Brain microvascular endothelial cell (primary cell): ENCODE measurements at regions not wholly inside any gene's neighbourhood (a gene's known extent, or its start where the extent isn't known, plus 50 kb on each side); places are given as distances from the start of the nearest gene placed in this dataset.

Source experiments
- DNase-seq: peaks from one replicate; pipeline ENCODE4 v3.0.0-alpha.2; 2020
- H3K27ac ChIP-seq: fragments of 250-450 bp; sonication (Bioruptor Pico); 2 replicates; pipeline ENCODE4 v1.5.1; 2020; ENCODE audit warnings: mild to moderate bottlenecking, moderate library complexity
- H3K27me3 ChIP-seq: fragments of 250-450 bp; sonication (Bioruptor Pico); replicated peaks from 2 replicates; pipeline ENCODE4 v1.5.1; 2020; ENCODE audit warnings: mild to moderate bottlenecking
- H3K36me3 ChIP-seq: fragments of 250-450 bp; sonication (Bioruptor Pico); replicated peaks from 2 replicates; pipeline ENCODE4 v1.5.1; 2020; ENCODE audit warnings: mild to moderate bottlenecking
- H3K4me3 ChIP-seq: 2 replicates; pipeline ENCODE4 v1.5.1; 2011; ENCODE audit warnings: low read depth, mild to moderate bottlenecking, control low read depth, low read length, moderate library complexity
- in situ Hi-C: cut with HindIII; loops from 2 replicates; pipeline ENCODE4 v1.10.0; 2017; ENCODE audit warnings: low sequenced_read_pairs, low pct_ligation_motif_present
- TF ChIP-seq, protein P1 (sequence below): IDR thresholded peaks from 2 replicates; pipeline ENCODE4 v1.5.1; 2011; ENCODE audit warnings: low read depth, mild to moderate bottlenecking, moderate library complexity, low read length, control low read depth, inconsistent platforms; ENCODE audit errors: missing control alignments

DNA sequence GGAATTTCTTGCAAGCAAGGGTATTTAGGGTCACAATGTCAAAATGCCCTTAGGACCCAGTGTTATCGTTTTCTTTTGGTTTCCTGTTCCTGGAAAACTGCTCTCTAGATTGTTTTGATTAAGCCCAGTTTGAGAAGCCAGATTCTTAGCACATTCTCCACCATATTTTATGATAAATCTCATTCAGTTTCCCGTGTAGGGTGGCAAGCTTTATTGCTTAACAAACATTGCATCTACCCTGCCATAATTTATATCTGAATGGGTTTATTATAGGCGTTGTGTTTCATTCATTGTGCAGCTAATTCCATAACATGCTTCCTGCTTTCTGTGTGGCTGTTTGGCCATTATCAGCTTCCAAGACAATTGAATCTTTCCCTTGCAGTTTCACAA, 389.1 kb upstream of the DYNLRB2 start:
- in situ Hi-C loops: no loop called here

DNA sequence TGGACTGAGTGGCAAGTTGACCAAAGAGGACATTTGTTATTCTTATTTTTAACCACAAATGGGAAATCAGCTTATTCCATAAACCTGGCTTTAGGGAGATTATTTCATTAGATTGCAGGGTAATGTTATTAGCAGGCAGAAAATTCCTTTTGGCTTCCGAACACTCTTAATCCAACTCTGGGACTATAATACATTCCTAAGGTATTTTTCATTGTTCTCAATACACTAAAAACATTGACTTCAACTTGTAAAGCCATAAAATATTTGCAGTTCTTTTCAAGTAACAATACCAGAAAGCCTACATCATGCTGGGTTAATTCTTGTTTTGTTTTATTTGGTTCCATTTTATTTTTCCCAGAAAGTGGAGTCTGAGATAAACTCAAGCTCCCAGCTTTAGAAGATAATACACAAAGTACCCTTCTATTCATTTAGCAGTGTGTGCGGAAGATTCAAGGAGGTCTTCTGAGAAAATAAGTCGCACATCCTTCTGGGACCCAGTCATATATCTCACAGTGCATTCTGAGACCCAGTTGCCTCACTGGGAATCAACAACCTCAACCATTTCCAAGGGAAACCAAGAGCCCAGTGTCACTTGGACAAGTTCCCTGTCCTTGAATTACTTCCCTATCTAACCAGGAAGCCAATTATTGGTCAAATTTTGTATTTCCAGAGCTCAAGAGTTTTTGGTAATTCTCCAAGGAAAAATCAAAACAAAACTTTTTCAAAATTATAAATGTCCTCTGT, 389.6 kb upstream of the DYNLRB2 start:
- Histone ChIP-seq H3K4me3 (no peak overlapping the region), H3K27ac (peak overlapping the region; percentile 8), H3K36me3 (no peaks in the 10 kb centered on the region), H3K27me3 (no peaks in the 10 kb centered on the region)
- in situ Hi-C loops: no loop called here
- DNase-seq: no peak
- TF ChIP-seq, protein P1, sequence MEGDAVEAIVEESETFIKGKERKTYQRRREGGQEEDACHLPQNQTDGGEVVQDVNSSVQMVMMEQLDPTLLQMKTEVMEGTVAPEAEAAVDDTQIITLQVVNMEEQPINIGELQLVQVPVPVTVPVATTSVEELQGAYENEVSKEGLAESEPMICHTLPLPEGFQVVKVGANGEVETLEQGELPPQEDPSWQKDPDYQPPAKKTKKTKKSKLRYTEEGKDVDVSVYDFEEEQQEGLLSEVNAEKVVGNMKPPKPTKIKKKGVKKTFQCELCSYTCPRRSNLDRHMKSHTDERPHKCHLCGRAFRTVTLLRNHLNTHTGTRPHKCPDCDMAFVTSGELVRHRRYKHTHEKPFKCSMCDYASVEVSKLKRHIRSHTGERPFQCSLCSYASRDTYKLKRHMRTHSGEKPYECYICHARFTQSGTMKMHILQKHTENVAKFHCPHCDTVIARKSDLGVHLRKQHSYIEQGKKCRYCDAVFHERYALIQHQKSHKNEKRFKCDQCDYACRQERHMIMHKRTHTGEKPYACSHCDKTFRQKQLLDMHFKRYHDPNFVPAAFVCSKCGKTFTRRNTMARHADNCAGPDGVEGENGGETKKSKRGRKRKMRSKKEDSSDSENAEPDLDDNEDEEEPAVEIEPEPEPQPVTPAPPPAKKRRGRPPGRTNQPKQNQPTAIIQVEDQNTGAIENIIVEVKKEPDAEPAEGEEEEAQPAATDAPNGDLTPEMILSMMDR: no peak

More for the DNA sequence above, 389.1 kb upstream of the DYNLRB2 start:
- H3K27ac ChIP-seq: no peak overlapping the region
- no peaks in the 10 kb centered on the region for H3K36me3 ChIP-seq
- H3K27me3 ChIP-seq: no peaks in the 10 kb centered on the region
- no peak for DNase-seq
- TF ChIP-seq, protein P1: no peak
- no peak overlapping the region for H3K4me3 ChIP-seq

DNA sequence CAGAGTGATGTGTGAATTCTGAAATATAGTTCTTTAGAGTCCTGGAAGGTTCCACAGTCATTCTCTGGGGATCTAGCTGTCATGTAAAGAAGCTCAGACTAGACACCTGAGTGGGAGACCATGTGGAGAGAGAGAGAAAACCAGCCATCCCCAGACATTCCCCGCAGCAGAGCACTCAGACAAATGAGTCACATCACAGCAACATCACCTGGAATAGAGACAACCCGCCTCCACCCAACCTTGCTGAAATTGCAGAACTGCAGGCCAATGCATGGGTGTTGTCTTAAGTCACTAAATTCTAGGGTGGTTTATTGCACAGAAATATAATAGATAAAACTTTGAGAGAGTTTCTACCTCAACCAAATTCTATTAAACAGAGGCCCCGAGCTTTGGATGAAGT, 392.0 kb upstream of the DYNLRB2 start:
- no peaks in the 10 kb centered on the region for H3K36me3 ChIP-seq
- no peak for DNase-seq
- no peak overlapping the region for H3K27ac ChIP-seq
- in situ Hi-C loops: no loop called here
- H3K4me3 ChIP-seq: no peak overlapping the region
- TF ChIP-seq, protein P1: no peak
- no peaks in the 10 kb centered on the region for H3K27me3 ChIP-seq

DNA sequence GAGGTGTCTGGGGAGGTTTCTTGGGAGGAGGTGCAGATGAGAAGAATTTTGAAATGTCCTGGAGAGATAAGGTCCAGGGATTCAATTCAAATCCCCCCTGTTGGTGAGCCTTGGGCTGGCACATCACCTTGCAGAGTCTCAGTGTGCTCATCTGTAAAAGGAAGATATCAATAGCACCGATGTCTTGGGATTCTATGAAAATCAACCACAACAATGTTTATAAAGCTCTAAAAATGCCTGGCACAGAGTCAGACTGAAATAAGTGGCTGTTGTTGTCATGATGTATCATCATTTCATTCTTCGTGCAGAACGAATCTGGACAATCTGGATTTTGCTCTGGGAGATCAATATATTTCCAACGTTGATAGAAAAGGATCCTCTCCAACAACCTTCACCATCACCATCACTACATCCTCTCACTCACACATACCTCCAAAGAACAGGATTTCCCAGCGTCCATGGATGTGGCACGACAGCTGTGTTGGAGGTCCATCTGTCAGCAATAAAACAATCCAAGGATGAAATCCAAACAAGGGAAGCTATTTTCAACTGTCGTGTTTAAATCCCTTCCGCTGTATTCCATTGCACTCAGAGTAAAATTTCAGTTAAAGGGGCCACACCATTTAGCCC, 393.7 kb upstream of the DYNLRB2 start:
- Histone ChIP-seq H3K27me3 (no peaks in the 10 kb centered on the region), H3K4me3 (no peak overlapping the region), H3K36me3 (no peaks in the 10 kb centered on the region), H3K27ac (no peak overlapping the region)
- no peak for DNase-seq
- TF ChIP-seq, protein P1: no peak
- in situ Hi-C loops: no loop called here

DNA sequence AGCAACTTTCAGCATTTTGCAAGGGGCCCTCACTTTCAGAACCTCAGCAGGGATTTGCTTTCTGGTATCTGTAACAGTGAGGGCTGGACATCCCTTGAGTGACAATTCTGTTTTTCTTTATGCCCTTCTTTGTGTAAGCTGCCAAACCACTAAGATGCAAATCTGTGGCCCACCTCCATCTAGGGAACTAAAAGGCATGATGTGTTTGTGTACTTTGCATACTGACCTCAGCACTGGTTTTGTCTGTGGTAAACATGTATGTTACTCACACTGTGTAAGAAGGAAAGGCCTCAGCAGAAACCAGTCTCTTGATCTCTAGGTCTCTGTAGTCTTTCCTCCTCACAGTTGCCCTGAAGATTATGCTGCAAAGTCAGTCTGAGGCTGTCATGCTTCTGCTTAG, 396.6 kb upstream of the DYNLRB2 start:
- in situ Hi-C loops: no loop called here
- TF ChIP-seq, protein P1: no peak
- no peaks in the 10 kb centered on the region for H3K27me3 ChIP-seq
- no peak for DNase-seq
- no peak overlapping the region for H3K4me3 ChIP-seq
- H3K36me3 ChIP-seq: no peaks in the 10 kb centered on the region
- no peak overlapping the region for H3K27ac ChIP-seq
